Endothelial cell of umbilical vein (primary cell): ENCODE measurements at regions not wholly inside any gene's neighbourhood (a gene's known extent, or its start where the extent isn't known, plus 50 kb on each side); places are given as distances from the start of the nearest gene placed in this dataset.

ENCODE experiments used
- BruUV-seq: library from RNA; stranded (reverse); fragments of 400-500 nt; replicated peaks from 2 replicates; lab custom pipeline; 2021; lab: Mats Ljungman, UMichigan
- CTCF ChIA-PET: fragments of 300-600, 350-600 bp; sonication (Branson Sonifier 250); formaldehyde crosslinking; loops from one replicate; lab custom pipeline; 2021; ENCODE audit warnings: antibody characterized with exemption, inconsistent platforms; lab: Charles Lee
- POLR2A ChIA-PET: fragments of 300-600, 350-600 bp; sonication (Branson Sonifier 250); formaldehyde crosslinking; loops from one replicate; lab custom pipeline; 2021; ENCODE audit warnings: antibody characterized with exemption, inconsistent platforms; lab: Charles Lee
- DNase-seq: peaks from one replicate; pipeline ENCODE4 v3.0.0-alpha.2; 2011; ENCODE audit warnings: low read depth, low spot score
- FAIRE-seq: peaks from 2 replicates; lab custom pipeline; 2011; peaks lifted over from hg19 to GRCh38; lab: Jason Lieb, UNC
- H2AFZ ChIP-seq: 2 replicates; pipeline ENCODE4 v1.6.0; 2012; ENCODE audit warnings: low read depth, low read length, control low read depth, inconsistent platforms
- H3K27ac ChIP-seq: 2 replicates; pipeline ENCODE4 v1.5.1; 2011; ENCODE audit warnings: low read depth, mild to moderate bottlenecking, control low read depth, low read length, moderate library complexity; ENCODE audit not compliant: insufficient read depth
- H3K27me3 ChIP-seq, 2 experiments: 2 replicates each; pipeline versions ENCODE4 v1.6.0 to v1.6.1; 2011; ENCODE audit warnings: low read length in 2 of 2, mixed read lengths in 1 of 2; ENCODE audit not compliant: control insufficient read depth in 2 of 2, insufficient read depth in 2 of 2
- H3K36me3 ChIP-seq, 2 experiments: 2 replicates in 1 of 2; 3 replicates in 1 of 2; pipeline ENCODE4 v1.5.1; 2011; ENCODE audit warnings: low read length in 2 of 2, mild to moderate bottlenecking in 1 of 2, moderate library complexity in 1 of 2; ENCODE audit not compliant: control insufficient read depth in 2 of 2, insufficient read depth in 2 of 2; ENCODE audit errors: extremely low read depth in 1 of 2
- H3K4me1 ChIP-seq: 3 replicates; pipeline ENCODE4 v1.5.1; 2011; ENCODE audit warnings: mild to moderate bottlenecking, low read length; ENCODE audit not compliant: control insufficient read depth, insufficient read depth; ENCODE audit errors: extremely low read depth
- H3K4me2 ChIP-seq: 2 replicates; pipeline ENCODE4 v1.6.1; 2011; ENCODE audit warnings: low read length, control low read depth, mixed read lengths; ENCODE audit not compliant: insufficient read depth
- H3K4me3 ChIP-seq, 3 experiments: fragments of 200-600 bp in 1 of 3; sonication (generic), shearing (Covaris generic) in 1 of 3; replicated peaks in 1 of 3; 2 replicates each; pipeline ENCODE4 v1.5.1; 2011 to 2016; ENCODE audit warnings: control low read depth in 3 of 3, low read length in 3 of 3, mild to moderate bottlenecking in 2 of 3, inconsistent platforms in 1 of 3, low read depth in 1 of 3, moderate library complexity in 1 of 3; ENCODE audit not compliant: insufficient read depth in 1 of 3
- H3K79me2 ChIP-seq: 2 replicates; pipeline ENCODE4 v1.6.0; 2012; ENCODE audit warnings: low read length, inconsistent platforms; ENCODE audit not compliant: control insufficient read depth, insufficient read depth
- H3K9ac ChIP-seq: replicated peaks from 2 replicates; pipeline ENCODE3; 2011; ENCODE audit warnings: low read length, control low read depth; ENCODE audit not compliant: insufficient read depth; ENCODE audit errors: extremely low read depth
- H3K9me1 ChIP-seq: replicated peaks from 3 replicates; pipeline ENCODE4 v1.6.0; 2011; ENCODE audit warnings: mild to moderate bottlenecking, low read length; ENCODE audit not compliant: control insufficient read depth, insufficient read depth; ENCODE audit errors: extremely low read depth
- H3K9me3 ChIP-seq: replicated peaks from 2 replicates; pipeline ENCODE4 v1.5.1; 2012; ENCODE audit warnings: low read length, inconsistent platforms; ENCODE audit not compliant: control insufficient read depth, insufficient read depth
- H4K20me1 ChIP-seq: replicated peaks from 2 replicates; pipeline ENCODE3; 2011; ENCODE audit warnings: mild to moderate bottlenecking, low read length; ENCODE audit not compliant: control insufficient read depth, insufficient read depth; ENCODE audit errors: extremely low read depth
- EZH2 ChIP-seq: IDR thresholded peaks from 2 replicates; pipeline ENCODE4 v1.6.1; 2012; ENCODE audit warnings: borderline replicate concordance, low read depth, mild to moderate bottlenecking, moderate library complexity, low read length, inconsistent platforms; ENCODE audit not compliant: severe bottlenecking
- FOS ChIP-seq: IDR thresholded peaks from 2 replicates; pipeline ENCODE4 v1.6.1; 2011; ENCODE audit warnings: mild to moderate bottlenecking, low read length, moderate library complexity, borderline replicate concordance; ENCODE audit not compliant: insufficient read depth
- GATA2 ChIP-seq: IDR thresholded peaks from 2 replicates; pipeline ENCODE4 v1.7.0; 2011; ENCODE audit warnings: low read depth, mild to moderate bottlenecking, moderate library complexity, mixed read lengths, low read length; ENCODE audit not compliant: insufficient read length, insufficient read depth
- JUN ChIP-seq: IDR thresholded peaks from 2 replicates; pipeline ENCODE4 v1.6.1; 2011; ENCODE audit warnings: borderline replicate concordance, low read depth; ENCODE audit not compliant: insufficient read length, insufficient read depth
- MYC ChIP-seq: IDR thresholded peaks from one replicate; pipeline ENCODE4 v1.6.1; 2011; ENCODE audit warnings: mild to moderate bottlenecking, low read depth, low read length
- POLR2A ChIP-seq: IDR thresholded peaks from 2 replicates; pipeline ENCODE4 v1.6.1; 2012; ENCODE audit warnings: low read depth, mild to moderate bottlenecking, control low read depth, low read length
- POLR2AphosphoS5 ChIP-seq: IDR thresholded peaks from 2 replicates; pipeline ENCODE4 v1.6.1; 2012; ENCODE audit warnings: low read depth, mild to moderate bottlenecking, control low read depth, low read length, moderate library complexity; ENCODE audit not compliant: insufficient read depth
- dilution Hi-C: fragments of 300-500 bp; cut with MboI; formaldehyde crosslinking; loops from one replicate; pipeline ENCODE4 v1.15.0; 2019; ENCODE audit warnings: low sequenced_read_pairs; ENCODE audit not compliant: extremely low pct_ligation_motif_present
- intact Hi-C: fragments of 100-400 bp; cut with micrococcal nuclease; formaldehyde crosslinking; loops from one replicate; pipeline ENCODE4 v1.10.0; 2022
- TF ChIP-seq, protein P1 (sequence below), 2 donors: IDR thresholded peaks; 1 replicate in 1 of 2; 2 replicates in 1 of 2; pipeline ENCODE4 v1.5.1; 2011; ENCODE audit warnings: low read length in 2 of 2, mild to moderate bottlenecking in 2 of 2, moderate library complexity in 2 of 2, control low read depth in 1 of 2, inconsistent platforms in 1 of 2, low read depth in 1 of 2; ENCODE audit not compliant: insufficient read depth in 1 of 2; ENCODE audit errors: extremely low read depth in 1 of 2
- TF ChIP-seq, protein P2 (sequence below): IDR thresholded peaks from 2 replicates; pipeline ENCODE4 v1.6.1; 2011; ENCODE audit not compliant: insufficient read depth, insufficient read length

DNA sequence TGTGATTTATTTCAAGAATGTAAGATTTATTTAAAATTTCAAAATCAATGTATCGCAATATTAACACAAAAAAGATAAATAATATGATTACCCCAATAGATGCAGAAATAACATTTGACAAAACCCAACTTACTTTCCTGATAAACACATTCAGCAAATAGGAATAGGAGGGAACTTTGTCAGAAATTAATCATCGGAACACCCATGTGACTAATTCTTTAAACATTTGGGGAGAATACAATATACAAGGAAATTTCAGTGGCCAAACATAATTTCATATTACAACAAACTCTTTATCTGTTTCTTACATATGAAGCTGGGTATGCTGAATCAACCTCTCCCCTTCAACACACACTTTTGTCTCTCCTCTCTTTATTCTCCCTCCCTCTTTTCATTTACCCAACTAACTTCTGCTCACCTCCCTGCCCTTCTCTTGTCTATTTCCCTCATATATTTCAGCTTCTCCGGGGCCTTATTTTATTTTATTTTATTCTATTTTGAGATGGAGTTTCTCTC is 309.6 kb upstream of the CNTNAP5 start:
- no peaks in the 10 kb centered on the region for H4K20me1 ChIP-seq
- TF ChIP-seq MYC = no peak
- TF ChIP-seq, protein P1, sequence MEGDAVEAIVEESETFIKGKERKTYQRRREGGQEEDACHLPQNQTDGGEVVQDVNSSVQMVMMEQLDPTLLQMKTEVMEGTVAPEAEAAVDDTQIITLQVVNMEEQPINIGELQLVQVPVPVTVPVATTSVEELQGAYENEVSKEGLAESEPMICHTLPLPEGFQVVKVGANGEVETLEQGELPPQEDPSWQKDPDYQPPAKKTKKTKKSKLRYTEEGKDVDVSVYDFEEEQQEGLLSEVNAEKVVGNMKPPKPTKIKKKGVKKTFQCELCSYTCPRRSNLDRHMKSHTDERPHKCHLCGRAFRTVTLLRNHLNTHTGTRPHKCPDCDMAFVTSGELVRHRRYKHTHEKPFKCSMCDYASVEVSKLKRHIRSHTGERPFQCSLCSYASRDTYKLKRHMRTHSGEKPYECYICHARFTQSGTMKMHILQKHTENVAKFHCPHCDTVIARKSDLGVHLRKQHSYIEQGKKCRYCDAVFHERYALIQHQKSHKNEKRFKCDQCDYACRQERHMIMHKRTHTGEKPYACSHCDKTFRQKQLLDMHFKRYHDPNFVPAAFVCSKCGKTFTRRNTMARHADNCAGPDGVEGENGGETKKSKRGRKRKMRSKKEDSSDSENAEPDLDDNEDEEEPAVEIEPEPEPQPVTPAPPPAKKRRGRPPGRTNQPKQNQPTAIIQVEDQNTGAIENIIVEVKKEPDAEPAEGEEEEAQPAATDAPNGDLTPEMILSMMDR (IDR thresholded peaks at IDR 0.05; ENCODE audit: extremely low read depth in 1 of 2, insufficient read depth in 1 of 2, low read depth in 1 of 2, low read length in 2 of 2) = no peak
- TF ChIP-seq GATA2 = no peak
- no peak for TF ChIP-seq JUN
- no peak for TF ChIP-seq POLR2A
- no peak for TF ChIP-seq EZH2
- TF ChIP-seq, protein P2, sequence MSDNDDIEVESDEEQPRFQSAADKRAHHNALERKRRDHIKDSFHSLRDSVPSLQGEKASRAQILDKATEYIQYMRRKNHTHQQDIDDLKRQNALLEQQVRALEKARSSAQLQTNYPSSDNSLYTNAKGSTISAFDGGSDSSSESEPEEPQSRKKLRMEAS = no peak
- TF ChIP-seq FOS = no peak
- no peak for TF ChIP-seq POLR2AphosphoS5
- no peak overlapping the region for H3K4me2 ChIP-seq
- CTCF ChIA-PET = no interaction called here
- dilution Hi-C loops (no loop called here), intact Hi-C loops (no loop called here)
- FAIRE-seq (no peak), DNase-seq (no peak)
- no peak overlapping the region for H3K27ac ChIP-seq
- no peak overlapping the region for H2AFZ ChIP-seq
- H3K79me2 ChIP-seq = no peaks in the 10 kb centered on the region
- H3K9ac ChIP-seq = no peak overlapping the region
- no peaks in the 10 kb centered on the region for H3K4me1 ChIP-seq
- H3K9me1 ChIP-seq = no peaks in the 10 kb centered on the region
- no peaks in the 10 kb centered on the region for H3K27me3 ChIP-seq
- H3K9me3 ChIP-seq = peaks cover 5% of the 10 kb centered on the region
- POLR2A ChIA-PET = no interaction called here
- no peaks in the 10 kb centered on the region for H3K36me3 ChIP-seq
- H3K4me3 ChIP-seq = no peak overlapping the region
- BruUV-seq = no TSS peak
